H1 (cell line): ENCODE measurements at regions not wholly inside any gene's neighbourhood (a gene's known extent, or its start where the extent isn't known, plus 50 kb on each side); places are given as distances from the start of the nearest gene placed in this dataset.

Experiments
- CTCF ChIA-PET: fragments of 300-600 bp; sonication (Branson Sonifier 250); formaldehyde crosslinking; loops from one replicate; lab custom pipeline; 2021; ENCODE audit not compliant: partially characterized antibody; lab: Charles Lee
- POLR2A ChIA-PET: fragments of 300-600 bp; sonication (Branson Sonifier 250); formaldehyde crosslinking; loops from one replicate; lab custom pipeline; 2021; ENCODE audit warnings: inconsistent platforms; ENCODE audit not compliant: partially characterized antibody; lab: Charles Lee
- DNase-seq, 2 experiments: peaks; one replicate each; pipeline versions ENCODE4 v3.0.0 to v3.0.0-alpha.2; 2010 to 2022; ENCODE audit warnings: low spot score in 2 of 2, low read depth in 1 of 2, mixed read lengths in 1 of 2
- FAIRE-seq: peaks from 2 replicates; lab custom pipeline; 2011; peaks lifted over from hg19 to GRCh38; lab: Jason Lieb, UNC
- H2AFZ ChIP-seq: 2 replicates; pipeline ENCODE4 v1.8.1; 2012; ENCODE audit warnings: low read length, inconsistent platforms
- H2AK5ac ChIP-seq: 2 replicates; pipeline ENCODE4 v1.6.1; 2013; ENCODE audit warnings: low read depth, low read length
- H2BK120ac ChIP-seq: replicated peaks from 2 replicates; pipeline ENCODE3; 2013; ENCODE audit warnings: low read depth, low read length, inconsistent platforms
- H2BK12ac ChIP-seq: 2 replicates; pipeline ENCODE4 v1.6.1; 2013; ENCODE audit warnings: low read depth, low read length
- H2BK15ac ChIP-seq: 2 replicates; pipeline ENCODE4 v1.6.1; 2013; ENCODE audit warnings: low read length
- H2BK20ac ChIP-seq: 2 replicates; pipeline ENCODE4 v1.6.1; 2013; ENCODE audit warnings: low read length
- H2BK5ac ChIP-seq: 2 replicates; pipeline ENCODE4 v1.6.1; 2013; ENCODE audit warnings: low read depth, low read length
- H3K14ac ChIP-seq: 2 replicates; pipeline ENCODE4 v1.6.1; 2013; ENCODE audit warnings: inconsistent platforms; ENCODE audit not compliant: insufficient read length
- H3K18ac ChIP-seq: 2 replicates; pipeline ENCODE4 v1.6.1; 2013; ENCODE audit warnings: low read length; ENCODE audit errors: extremely low read depth
- H3K23ac ChIP-seq: 2 replicates; pipeline ENCODE4 v1.6.1; 2013; ENCODE audit warnings: inconsistent platforms; ENCODE audit not compliant: insufficient read length
- H3K23me2 ChIP-seq: 2 replicates; pipeline ENCODE4 v1.6.1; 2013; ENCODE audit warnings: low read depth, low read length
- H3K27ac ChIP-seq: 2 replicates; pipeline ENCODE4 v1.6.1; 2011; ENCODE audit warnings: low read depth, low read length, inconsistent platforms
- H3K27me3 ChIP-seq, 4 experiments: replicated peaks in 1 of 4; 1 replicate in 1 of 4; 2 replicates in 3 of 4; pipeline versions ENCODE4 v1.6.1 to v1.8.1; 2011 to 2013; ENCODE audit warnings: low read length in 3 of 4, mild to moderate bottlenecking in 3 of 4, inconsistent platforms in 2 of 4, mixed read lengths in 2 of 4, moderate library complexity in 1 of 4; ENCODE audit not compliant: control insufficient read depth in 3 of 4, insufficient read depth in 3 of 4; ENCODE audit errors: extremely low read depth in 1 of 4
- H3K36me3 ChIP-seq, 4 experiments: 2 replicates each; pipeline versions ENCODE4 v1.6.1 to v1.8.1; 2011 to 2013; ENCODE audit warnings: mild to moderate bottlenecking in 4 of 4, low read length in 3 of 4, moderate library complexity in 2 of 4, control low read depth in 1 of 4, inconsistent platforms in 1 of 4; ENCODE audit not compliant: insufficient read depth in 4 of 4, control insufficient read depth in 2 of 4
- H3K4ac ChIP-seq: replicated peaks from 2 replicates; pipeline ENCODE3; 2013; ENCODE audit warnings: low read length, low read depth, mixed read lengths, inconsistent platforms; ENCODE audit not compliant: insufficient read length
- H3K4me1 ChIP-seq, 4 experiments: replicated peaks in 1 of 4; 1 replicate in 1 of 4; 2 replicates in 3 of 4; pipeline versions ENCODE4 v1.6.1 to v1.8.1; 2011 to 2013; ENCODE audit warnings: low read length in 3 of 4, inconsistent platforms in 2 of 4, mixed read lengths in 1 of 4; ENCODE audit not compliant: insufficient read depth in 4 of 4, control insufficient read depth in 3 of 4
- H3K4me2 ChIP-seq, 2 experiments: 2 replicates each; pipeline versions ENCODE4 v1.6.1 to v1.8.1; 2011 to 2013; ENCODE audit warnings: low read depth in 2 of 2, low read length in 2 of 2, control low read depth in 1 of 2, inconsistent platforms in 1 of 2, mild to moderate bottlenecking in 1 of 2; ENCODE audit not compliant: insufficient read depth in 1 of 2
- H3K4me3 ChIP-seq, 4 experiments: fragments of 200-600, 300-600 bp in 1 of 4; sonication (generic), shearing (Covaris generic), sonication (Bioruptor Twin) in 1 of 4; 2 replicates each; pipeline versions ENCODE4 v1.5.1 to v1.8.1; 2011 to 2016; ENCODE audit warnings: low read length in 4 of 4, low read depth in 3 of 4, control low read depth in 2 of 4, inconsistent platforms in 2 of 4, mild to moderate bottlenecking in 2 of 4, mixed read lengths in 1 of 4, moderate library complexity in 1 of 4; ENCODE audit not compliant: insufficient read depth in 2 of 4; ENCODE audit errors: extremely low read depth in 1 of 4
- H3K56ac ChIP-seq: replicated peaks from 2 replicates; pipeline ENCODE3; 2013; ENCODE audit warnings: low read depth, mild to moderate bottlenecking, mixed read lengths, low read length, inconsistent platforms; ENCODE audit not compliant: insufficient read length
- H3K79me1 ChIP-seq: 2 replicates; pipeline ENCODE4 v1.6.1; 2013; ENCODE audit warnings: low read depth, low read length, control low read depth
- H3K79me2 ChIP-seq, 2 experiments: 2 replicates each; pipeline versions ENCODE4 v1.6.1 to v1.8.1; 2012 to 2013; ENCODE audit warnings: low read length in 2 of 2, mild to moderate bottlenecking in 2 of 2, inconsistent platforms in 1 of 2; ENCODE audit not compliant: insufficient read depth in 2 of 2, control insufficient read depth in 1 of 2
- H3K9ac ChIP-seq, 4 experiments: replicated peaks in 1 of 4; 1 replicate in 1 of 4; 2 replicates in 3 of 4; pipeline versions ENCODE4 v1.6.1 to v1.8.1; 2011 to 2013; ENCODE audit warnings: low read depth in 3 of 4, low read length in 3 of 4, control low read depth in 2 of 4, mild to moderate bottlenecking in 2 of 4, moderate library complexity in 2 of 4, inconsistent platforms in 1 of 4; ENCODE audit errors: extremely low read depth in 1 of 4
- H3K9me3 ChIP-seq, 2 experiments: 2 replicates each; pipeline versions ENCODE4 v1.6.1 to v1.8.1; 2012 to 2013; ENCODE audit warnings: mild to moderate bottlenecking in 2 of 2, moderate library complexity in 2 of 2, control low read depth in 1 of 2, inconsistent platforms in 1 of 2, low read depth in 1 of 2, low read length in 1 of 2, mixed read lengths in 1 of 2; ENCODE audit not compliant: insufficient read depth in 2 of 2
- H4K20me1 ChIP-seq, 2 experiments: replicated peaks in 1 of 2; 2 replicates each; pipeline versions ENCODE3 to v1.8.1; 2011 to 2013; ENCODE audit warnings: inconsistent platforms in 2 of 2, low read length in 2 of 2, mild to moderate bottlenecking in 1 of 2; ENCODE audit not compliant: insufficient read depth in 2 of 2, control insufficient read depth in 1 of 2
- H4K5ac ChIP-seq: 2 replicates; pipeline ENCODE4 v1.6.1; 2013; ENCODE audit warnings: low read length, low read depth, mixed read lengths, inconsistent platforms; ENCODE audit not compliant: insufficient read length
- H4K8ac ChIP-seq: 2 replicates; pipeline ENCODE4 v1.8.0; 2013; ENCODE audit warnings: mild to moderate bottlenecking, moderate library complexity, low read length, inconsistent platforms; ENCODE audit not compliant: insufficient read depth; ENCODE audit errors: extremely low read depth
- H4K91ac ChIP-seq: replicated peaks from 2 replicates; pipeline ENCODE3; 2013; ENCODE audit warnings: low read length, mixed read lengths, inconsistent platforms; ENCODE audit not compliant: insufficient read length
- BRCA1 ChIP-seq: IDR thresholded peaks from 2 replicates; pipeline ENCODE4 v1.6.1; 2012; ENCODE audit warnings: low read depth, low read length, improper control_type of control experiment
- CHD1 ChIP-seq: IDR thresholded peaks from 2 replicates; pipeline ENCODE4 v1.6.1; 2012; ENCODE audit warnings: low read depth, low read length, improper control_type of control experiment
- CREB1 ChIP-seq: IDR thresholded peaks from 2 replicates; pipeline ENCODE4 v1.6.1; 2012; ENCODE audit warnings: inconsistent platforms
- MAFK ChIP-seq: IDR thresholded peaks from 2 replicates; pipeline ENCODE4 v1.6.1; 2012; ENCODE audit warnings: low read depth, mild to moderate bottlenecking, improper control_type of control experiment, low read length
- PHF8 ChIP-seq: fragments of 200-600 bp; sonication (generic); conservative IDR thresholded peaks from 2 replicates; pipeline ENCODE4 v1.7.1; 2012; ENCODE audit warnings: low read depth, mild to moderate bottlenecking, inconsistent platforms, low read length, moderate library complexity
- SAP30 ChIP-seq: fragments of 300-600 bp; sonication (generic); IDR thresholded peaks from 2 replicates; pipeline ENCODE4 v1.7.1; 2012; ENCODE audit warnings: low read length, moderate library complexity, mild to moderate bottlenecking, inconsistent platforms; ENCODE audit not compliant: insufficient read depth, insufficient replicate concordance
- SP2 ChIP-seq: IDR thresholded peaks from 2 replicates; pipeline ENCODE4 v1.6.1; 2012; ENCODE audit warnings: mild to moderate bottlenecking, low read length, inconsistent platforms
- SP4 ChIP-seq: IDR thresholded peaks from 2 replicates; pipeline ENCODE4 v1.6.1; 2012; ENCODE audit warnings: low read length, inconsistent platforms
- YY1 ChIP-seq: IDR thresholded peaks from 2 replicates; pipeline ENCODE4 v1.6.1; 2011; ENCODE audit warnings: low read depth, mild to moderate bottlenecking, low read length
- WGBS, 2 experiments: shearing (Covaris generic) in 1 of 2; methylation state at CpG; one replicate each; pipeline versions ENCODE4 v1.1.6 to v1.1.7; 2013 to 2015; ENCODE audit warnings: low lambda C conversion rate in 2 of 2, mixed read lengths in 2 of 2, inconsistent platforms in 1 of 2, low coverage in 1 of 2, missing lambda C conversion rate in 1 of 2; ENCODE audit not compliant: insufficient replicate concordance in 2 of 2, insufficient coverage in 1 of 2, insufficient read length in 1 of 2; ENCODE audit errors: extremely low coverage in 1 of 2, missing lambda C conversion rate in 1 of 2; 5-methylcytosine and 5-hydroxymethylcytosine counted together
- TF ChIP-seq, protein P1 (sequence below): IDR thresholded peaks from 2 replicates; pipeline ENCODE4 v1.6.1; 2012; ENCODE audit warnings: inconsistent platforms
- TF ChIP-seq, protein P2 (sequence below), 3 experiments: IDR thresholded peaks; 1 replicate in 2 of 3; 2 replicates in 1 of 3; pipeline versions ENCODE4 v1.5.1 to v1.6.1; 2011; ENCODE audit warnings: low read length in 3 of 3, mild to moderate bottlenecking in 3 of 3, inconsistent platforms in 2 of 3, low read depth in 1 of 3, moderate library complexity in 1 of 3; ENCODE audit not compliant: insufficient read depth in 1 of 3; ENCODE audit errors: control extremely low read depth in 1 of 3

DNA sequence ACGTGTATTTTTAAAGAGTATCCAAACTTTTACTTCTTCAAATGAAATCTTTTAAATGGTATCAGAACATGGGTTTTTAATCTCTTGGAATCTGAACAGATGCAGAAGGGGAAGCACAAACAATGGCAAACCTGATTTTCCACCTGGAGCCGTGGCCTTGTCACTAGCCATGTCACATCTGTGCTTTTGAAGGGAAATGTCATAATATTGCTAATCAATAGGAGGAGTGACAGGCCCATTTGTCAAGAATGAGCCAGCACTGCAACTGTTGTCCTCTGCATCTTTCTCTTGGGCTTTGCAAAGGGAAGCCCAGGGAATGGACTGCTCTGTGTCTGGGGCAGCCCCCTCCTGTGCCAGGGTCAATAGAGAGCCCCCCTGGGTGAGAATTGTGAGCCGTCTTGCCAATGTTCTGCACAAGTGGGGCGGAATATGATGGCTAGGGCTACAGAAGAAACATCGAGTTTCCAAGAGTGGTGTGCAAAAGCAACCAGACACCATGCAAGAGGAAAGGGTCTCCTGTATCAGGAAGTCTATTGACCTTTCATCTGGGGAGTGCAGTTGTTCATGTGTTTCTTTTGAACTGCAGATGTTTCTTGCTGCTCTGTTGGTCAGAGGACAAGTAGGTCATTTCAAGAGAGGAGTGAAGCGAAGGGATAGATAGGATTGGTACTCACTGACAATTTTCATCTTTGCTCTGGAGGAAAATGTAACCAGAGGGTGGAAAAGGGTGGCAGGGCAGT, 181.8 kb upstream of the NPVF start:
- no peaks in the 10 kb centered on the region for H3K79me1 ChIP-seq
- ChIA-PET CTCF (interaction anchor here (0.6 kb wide), 1 partner anchor 683 kb away, joined by 3 read pairs; no protein-coding TSS in a partner anchor), POLR2A (no interaction called here)
- no peak overlapping the region for H4K5ac ChIP-seq
- 94% methylated on average over 6 of the region's 6 CpGs; no CpG with 5 or more reads in 1 of the 2 experiments for WGBS, 2 experiments
- H3K23ac ChIP-seq: no peak overlapping the region
- H2BK5ac ChIP-seq: no peak overlapping the region
- no peaks in the 10 kb centered on the region for H3K36me3 ChIP-seq
- no peak for DNase-seq
- H3K9ac ChIP-seq: no peak overlapping the region
- H2AK5ac ChIP-seq: no peak overlapping the region
- no peak overlapping the region for H3K14ac ChIP-seq
- no peak overlapping the region for H3K27ac ChIP-seq
- no peaks in the 10 kb centered on the region for H4K20me1 ChIP-seq
- H3K9me3 ChIP-seq: no peaks in the 10 kb centered on the region
- no peak for FAIRE-seq
- H3K56ac ChIP-seq: no peak overlapping the region
- H2BK15ac ChIP-seq: no peak overlapping the region
- H3K79me2 ChIP-seq: no peaks in the 10 kb centered on the region
- H2BK120ac ChIP-seq: no peak overlapping the region
- H2AFZ ChIP-seq: no peak overlapping the region
- no peaks in the 10 kb centered on the region for H3K27me3 ChIP-seq
- no peak overlapping the region for H3K18ac ChIP-seq
- H4K8ac ChIP-seq: no peak overlapping the region
- H2BK12ac ChIP-seq: no peak overlapping the region
- H4K91ac ChIP-seq: no peak overlapping the region
- no peak overlapping the region for H3K4me3 ChIP-seq
- no peak overlapping the region for H3K4me2 ChIP-seq
- no peak overlapping the region for H2BK20ac ChIP-seq
- no peaks in the 10 kb centered on the region; the same call in 1 of the 2 replicates for H3K23me2 ChIP-seq
- no peak overlapping the region for H3K4ac ChIP-seq
- no peaks in the 10 kb centered on the region for H3K4me1 ChIP-seq
- TF ChIP-seq, protein P1, sequence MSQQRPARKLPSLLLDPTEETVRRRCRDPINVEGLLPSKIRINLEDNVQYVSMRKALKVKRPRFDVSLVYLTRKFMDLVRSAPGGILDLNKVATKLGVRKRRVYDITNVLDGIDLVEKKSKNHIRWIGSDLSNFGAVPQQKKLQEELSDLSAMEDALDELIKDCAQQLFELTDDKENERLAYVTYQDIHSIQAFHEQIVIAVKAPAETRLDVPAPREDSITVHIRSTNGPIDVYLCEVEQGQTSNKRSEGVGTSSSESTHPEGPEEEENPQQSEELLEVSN: no peak
- TF ChIP-seq MAFK (no peak), SP2 (no peak), PHF8 (no peak), SAP30 (no peak), CREB1 (no peak), BRCA1 (no peak), SP4 (no peak), CHD1 (no peak), YY1 (no peak)
- TF ChIP-seq, protein P2, sequence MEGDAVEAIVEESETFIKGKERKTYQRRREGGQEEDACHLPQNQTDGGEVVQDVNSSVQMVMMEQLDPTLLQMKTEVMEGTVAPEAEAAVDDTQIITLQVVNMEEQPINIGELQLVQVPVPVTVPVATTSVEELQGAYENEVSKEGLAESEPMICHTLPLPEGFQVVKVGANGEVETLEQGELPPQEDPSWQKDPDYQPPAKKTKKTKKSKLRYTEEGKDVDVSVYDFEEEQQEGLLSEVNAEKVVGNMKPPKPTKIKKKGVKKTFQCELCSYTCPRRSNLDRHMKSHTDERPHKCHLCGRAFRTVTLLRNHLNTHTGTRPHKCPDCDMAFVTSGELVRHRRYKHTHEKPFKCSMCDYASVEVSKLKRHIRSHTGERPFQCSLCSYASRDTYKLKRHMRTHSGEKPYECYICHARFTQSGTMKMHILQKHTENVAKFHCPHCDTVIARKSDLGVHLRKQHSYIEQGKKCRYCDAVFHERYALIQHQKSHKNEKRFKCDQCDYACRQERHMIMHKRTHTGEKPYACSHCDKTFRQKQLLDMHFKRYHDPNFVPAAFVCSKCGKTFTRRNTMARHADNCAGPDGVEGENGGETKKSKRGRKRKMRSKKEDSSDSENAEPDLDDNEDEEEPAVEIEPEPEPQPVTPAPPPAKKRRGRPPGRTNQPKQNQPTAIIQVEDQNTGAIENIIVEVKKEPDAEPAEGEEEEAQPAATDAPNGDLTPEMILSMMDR (IDR thresholded peaks at IDR 0.05; ENCODE audit: control extremely low read depth in 1 of 3, insufficient read depth in 1 of 3, low read depth in 1 of 3, low read length in 3 of 3): no peak
